ENCODE measurements at regions not wholly inside any gene's neighbourhood (a gene's known extent, or its start where the extent isn't known, plus 50 kb on each side); places are given as distances from the start of the nearest gene placed in this dataset.

DNA sequence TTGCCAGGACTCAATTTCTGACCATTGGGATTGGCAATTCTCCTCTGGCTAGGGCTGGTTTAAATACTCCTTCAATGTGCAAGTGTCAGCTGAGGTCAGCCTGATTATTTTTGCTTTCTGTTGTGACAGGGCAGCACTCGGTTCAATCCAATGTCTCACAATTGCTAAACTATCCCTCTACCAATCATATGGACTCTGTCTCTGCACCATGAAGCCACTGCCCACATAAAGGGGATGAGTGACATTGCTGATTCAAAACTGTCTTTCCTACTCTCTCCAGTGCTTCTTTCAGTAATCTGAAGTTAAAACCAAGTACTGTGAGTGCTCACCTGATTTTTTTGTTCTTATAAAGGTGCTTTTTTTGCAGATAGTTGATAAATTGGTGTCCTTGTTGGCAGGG is 1030.7 kb downstream of the GLUD2 start:
- Histone ChIP-seq H3K27me3 (ENCODE audit: insufficient read depth, low read length) (no peaks in the 10 kb centered on the region), H3K79me2 (ENCODE audit: insufficient read depth, low read length) (no peaks in the 10 kb centered on the region), H2AFZ (ENCODE audit: low read length) (no peak overlapping the region), H3K4me1 (ENCODE audit: insufficient read depth, low read length) (no peaks in the 10 kb centered on the region), H3K4me3 (ENCODE audit: insufficient read depth, low read length) (no peak overlapping the region), H3K27ac (ENCODE audit: low read depth, low read length) (no peak overlapping the region), H3K4me2 (ENCODE audit: insufficient read depth, low read length) (no peak overlapping the region), H3K36me3 (ENCODE audit: insufficient read depth, low read length) (no peaks in the 10 kb centered on the region), H4K20me1 (ENCODE audit: insufficient read depth, low read length) (no peaks in the 10 kb centered on the region), H3K9me3 (ENCODE audit: low read depth, low read length) (no peaks in the 10 kb centered on the region)
- DNase-seq (ENCODE audit: insufficient read length, low spot score, missing footprints), result no peak
- TF ChIP-seq, protein P1, sequence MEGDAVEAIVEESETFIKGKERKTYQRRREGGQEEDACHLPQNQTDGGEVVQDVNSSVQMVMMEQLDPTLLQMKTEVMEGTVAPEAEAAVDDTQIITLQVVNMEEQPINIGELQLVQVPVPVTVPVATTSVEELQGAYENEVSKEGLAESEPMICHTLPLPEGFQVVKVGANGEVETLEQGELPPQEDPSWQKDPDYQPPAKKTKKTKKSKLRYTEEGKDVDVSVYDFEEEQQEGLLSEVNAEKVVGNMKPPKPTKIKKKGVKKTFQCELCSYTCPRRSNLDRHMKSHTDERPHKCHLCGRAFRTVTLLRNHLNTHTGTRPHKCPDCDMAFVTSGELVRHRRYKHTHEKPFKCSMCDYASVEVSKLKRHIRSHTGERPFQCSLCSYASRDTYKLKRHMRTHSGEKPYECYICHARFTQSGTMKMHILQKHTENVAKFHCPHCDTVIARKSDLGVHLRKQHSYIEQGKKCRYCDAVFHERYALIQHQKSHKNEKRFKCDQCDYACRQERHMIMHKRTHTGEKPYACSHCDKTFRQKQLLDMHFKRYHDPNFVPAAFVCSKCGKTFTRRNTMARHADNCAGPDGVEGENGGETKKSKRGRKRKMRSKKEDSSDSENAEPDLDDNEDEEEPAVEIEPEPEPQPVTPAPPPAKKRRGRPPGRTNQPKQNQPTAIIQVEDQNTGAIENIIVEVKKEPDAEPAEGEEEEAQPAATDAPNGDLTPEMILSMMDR (IDR thresholded peaks at IDR 0.05; ENCODE audit: extremely low read depth, low read depth, low read length), result no peak

DNA sequence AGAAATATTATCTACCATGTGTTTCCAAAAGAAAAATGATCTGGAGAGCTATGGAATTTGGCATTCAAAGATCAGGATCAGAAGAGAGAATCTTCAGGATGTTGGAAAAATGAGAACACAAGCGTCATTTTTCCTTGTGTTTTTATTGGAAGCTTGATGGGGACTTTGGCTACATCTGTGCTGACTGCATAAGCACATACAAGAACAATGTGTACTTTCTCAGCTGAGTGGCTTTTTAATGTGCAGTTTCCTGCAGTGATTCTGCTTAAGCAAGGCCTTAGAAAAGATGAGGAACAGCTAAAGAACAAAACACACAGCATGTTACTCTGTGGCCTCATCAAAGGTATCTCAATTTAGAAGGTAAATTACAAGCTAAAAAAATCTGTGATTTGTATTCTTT is 1039.9 kb downstream of the GLUD2 start:
- H3K4me2 ChIP-seq (ENCODE audit: insufficient read depth, low read length), result no peak overlapping the region
- H3K79me2 ChIP-seq (ENCODE audit: insufficient read depth, low read length), result no peaks in the 10 kb centered on the region
- H3K27ac ChIP-seq (ENCODE audit: low read depth, low read length), result no peak overlapping the region
- no peak overlapping the region for H2AFZ ChIP-seq (ENCODE audit: low read length)
- H3K9me3 ChIP-seq (ENCODE audit: low read depth, low read length), result peaks cover 3% of the 10 kb centered on the region
- H3K27me3 ChIP-seq (ENCODE audit: insufficient read depth, low read length), result no peaks in the 10 kb centered on the region
- DNase-seq (ENCODE audit: insufficient read length, low spot score, missing footprints), result no peak
- H3K4me3 ChIP-seq (ENCODE audit: insufficient read depth, low read length), result no peak overlapping the region
- TF ChIP-seq, protein P1 (IDR thresholded peaks at IDR 0.05; ENCODE audit: extremely low read depth, low read depth, low read length), result no peak
- no peaks in the 10 kb centered on the region for H3K36me3 ChIP-seq (ENCODE audit: insufficient read depth, low read length)
- no peaks in the 10 kb centered on the region for H3K4me1 ChIP-seq (ENCODE audit: insufficient read depth, low read length)
- no peaks in the 10 kb centered on the region for H4K20me1 ChIP-seq (ENCODE audit: insufficient read depth, low read length)

DNA sequence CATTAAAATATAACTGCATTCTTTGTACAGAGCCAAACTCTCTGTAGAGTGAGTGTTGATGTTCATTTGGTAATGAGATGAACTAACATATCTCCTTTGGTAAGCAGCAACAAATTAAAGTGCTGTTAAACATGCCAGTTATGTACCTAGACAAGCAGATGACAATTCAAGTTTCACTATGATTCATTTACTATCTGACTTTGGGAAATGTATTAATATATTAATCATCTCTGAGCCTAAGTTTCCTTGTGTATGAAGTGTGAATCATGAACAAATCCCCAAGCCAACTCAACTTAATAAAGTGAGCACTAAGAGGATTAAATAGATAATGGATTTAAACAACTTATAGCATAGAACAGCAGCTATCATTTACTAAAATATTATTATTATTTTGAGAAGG is 1044.2 kb downstream of the GLUD2 start:
- Histone ChIP-seq H3K36me3 (ENCODE audit: insufficient read depth, low read length) (no peaks in the 10 kb centered on the region), H3K4me2 (ENCODE audit: insufficient read depth, low read length) (no peak overlapping the region), H3K9me3 (ENCODE audit: low read depth, low read length) (no peaks in the 10 kb centered on the region), H4K20me1 (ENCODE audit: insufficient read depth, low read length) (no peaks in the 10 kb centered on the region), H3K79me2 (ENCODE audit: insufficient read depth, low read length) (no peaks in the 10 kb centered on the region), H2AFZ (ENCODE audit: low read length) (no peak overlapping the region), H3K27ac (ENCODE audit: low read depth, low read length) (no peak overlapping the region), H3K27me3 (ENCODE audit: insufficient read depth, low read length) (no peaks in the 10 kb centered on the region), H3K4me1 (ENCODE audit: insufficient read depth, low read length) (no peaks in the 10 kb centered on the region), H3K4me3 (ENCODE audit: insufficient read depth, low read length) (no peak overlapping the region)
- TF ChIP-seq, protein P1 (IDR thresholded peaks at IDR 0.05; ENCODE audit: extremely low read depth, low read depth, low read length), result no peak
- DNase-seq (ENCODE audit: insufficient read length, low spot score, missing footprints), result no peak

DNA sequence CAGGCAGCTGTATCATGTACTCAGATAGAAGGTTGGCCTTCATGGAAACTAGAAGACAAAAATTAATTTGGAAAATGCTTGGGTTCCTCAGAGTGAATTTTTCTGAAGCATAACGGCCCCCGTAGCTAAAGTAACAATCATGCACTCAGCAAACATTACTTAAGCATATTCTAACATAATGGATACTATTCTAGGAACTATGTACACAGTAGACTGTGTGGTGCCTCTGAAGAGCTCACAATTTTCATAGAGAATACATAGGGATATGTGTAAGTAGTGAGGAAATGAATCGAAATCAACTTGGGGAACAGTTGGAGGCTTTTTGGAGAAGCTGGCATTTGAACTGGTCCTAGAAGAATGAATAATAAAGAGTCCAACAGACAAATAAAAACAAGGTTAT is 1045.0 kb downstream of the GLUD2 start:
- H3K4me3 ChIP-seq (ENCODE audit: insufficient read depth, low read length), result no peak overlapping the region
- TF ChIP-seq, protein P1 (IDR thresholded peaks at IDR 0.05; ENCODE audit: extremely low read depth, low read depth, low read length), result no peak
- no peaks in the 10 kb centered on the region for H3K79me2 ChIP-seq (ENCODE audit: insufficient read depth, low read length)
- H3K27ac ChIP-seq (ENCODE audit: low read depth, low read length), result no peak overlapping the region
- H4K20me1 ChIP-seq (ENCODE audit: insufficient read depth, low read length), result no peaks in the 10 kb centered on the region
- H2AFZ ChIP-seq (ENCODE audit: low read length), result no peak overlapping the region
- DNase-seq (ENCODE audit: insufficient read length, low spot score, missing footprints), result peak; percentile 6
- H3K4me1 ChIP-seq (ENCODE audit: insufficient read depth, low read length), result no peaks in the 10 kb centered on the region
- H3K36me3 ChIP-seq (ENCODE audit: insufficient read depth, low read length), result no peaks in the 10 kb centered on the region
- H3K9me3 ChIP-seq (ENCODE audit: low read depth, low read length), result no peaks in the 10 kb centered on the region
- no peaks in the 10 kb centered on the region for H3K27me3 ChIP-seq (ENCODE audit: insufficient read depth, low read length)
- H3K4me2 ChIP-seq (ENCODE audit: insufficient read depth, low read length), result no peak overlapping the region

Measured in osteoblast (primary cell).